HG03135 (cell line): ENCODE measurements at regions not wholly inside any gene's neighbourhood (a gene's known extent, or its start where the extent isn't known, plus 50 kb on each side); places are given as distances from the start of the nearest gene placed in this dataset.
"Not testable (repeated sequence)": the region's sequence is repeated elsewhere in the genome, so short reads cannot be mapped to it uniquely, and the experiment has no call there.

Experiments
- ATAC-seq: cut with Tn5 transposase; IDR thresholded peaks from one replicate; pipeline ENCODE4 v1.9.1; 2021; ENCODE audit warnings: mild to moderate bottlenecking, moderate library complexity; ENCODE audit not compliant: unreplicated experiment

GRCh38 chr6:5898563-5898962 lies 108.2 kb downstream of the NRN1 start:
- no peak for ATAC-seq

GRCh38 chr6:5898102-5898501 lies 108.6 kb downstream of the NRN1 start:
- no peak for ATAC-seq

- no peak for ATAC-seq
These were observed 110.1 kb downstream of the NRN1 start for GRCh38 chr6:5896476-5897200.

- no peak for ATAC-seq
These were observed 112.4 kb downstream of the NRN1 start for GRCh38 chr6:5894357-5894756.

GRCh38 chr6:5893295-5893694 lies 113.4 kb downstream of the NRN1 start:
- no peak for ATAC-seq

GRCh38 chr6:5892669-5893068 lies 114.1 kb downstream of the NRN1 start:
- no peak for ATAC-seq

GRCh38 chr6:5878792-5879191 lies 127.9 kb downstream of the NRN1 start:
- ATAC-seq, result no peak

GRCh38 chr6:5876076-5876475 lies 130.6 kb downstream of the NRN1 start:
- ATAC-seq, result no peak

GRCh38 chr6:5873976-5874375 lies 132.7 kb downstream of the NRN1 start:
- not testable (repeated sequence) for ATAC-seq

- no peak for ATAC-seq
These were observed 135.4 kb downstream of the NRN1 start for GRCh38 chr6:5871296-5871695.

- no peak for ATAC-seq
These were observed 137.0 kb downstream of the NRN1 start for GRCh38 chr6:5869676-5870075.

- ATAC-seq, result no peak
These were observed 137.5 kb downstream of the NRN1 start for GRCh38 chr6:5869261-5869660.

GRCh38 chr6:5866547-5867051 lies 140.1 kb downstream of the NRN1 start:
- no peak for ATAC-seq

- no peak for ATAC-seq
These were observed 141.2 kb downstream of the NRN1 start for GRCh38 chr6:5865506-5866031.

GRCh38 chr6:5860849-5861248 lies 145.9 kb downstream of the NRN1 start:
- ATAC-seq, result no peak

GRCh38 chr6:5855787-5856470 lies 150.8 kb downstream of the NRN1 start:
- ATAC-seq, result no peak

- no peak for ATAC-seq
These were observed 151.8 kb downstream of the NRN1 start for GRCh38 chr6:5854899-5855298.

GRCh38 chr6:5851261-5851757 lies 155.4 kb downstream of the NRN1 start:
- no peak for ATAC-seq

- ATAC-seq, result no peak
These were observed 155.9 kb downstream of the NRN1 start for GRCh38 chr6:5850848-5851255.

GRCh38 chr6:5846889-5847288 lies 159.8 kb downstream of the NRN1 start:
- no peak for ATAC-seq

GRCh38 chr6:5846335-5846734 lies 160.4 kb downstream of the NRN1 start:
- no peak for ATAC-seq

- no peak for ATAC-seq
These were observed 163.6 kb downstream of the NRN1 start for GRCh38 chr6:5843078-5843477.
